H1 (cell line): ENCODE measurements at regions not wholly inside any gene's neighbourhood (a gene's known extent, or its start where the extent isn't known, plus 50 kb on each side); places are given as distances from the start of the nearest gene placed in this dataset.

Source experiments
- CTCF ChIA-PET: fragments of 300-600 bp; sonication (Branson Sonifier 250); formaldehyde crosslinking; loops from one replicate; lab custom pipeline; 2021; ENCODE audit not compliant: partially characterized antibody; lab: Charles Lee
- POLR2A ChIA-PET: fragments of 300-600 bp; sonication (Branson Sonifier 250); formaldehyde crosslinking; loops from one replicate; lab custom pipeline; 2021; ENCODE audit warnings: inconsistent platforms; ENCODE audit not compliant: partially characterized antibody; lab: Charles Lee
- DNase-seq, 2 experiments: peaks; one replicate each; pipeline versions ENCODE4 v3.0.0 to v3.0.0-alpha.2; 2010 to 2022; ENCODE audit warnings: low spot score in 2 of 2, low read depth in 1 of 2, mixed read lengths in 1 of 2
- FAIRE-seq: peaks from 2 replicates; lab custom pipeline; 2011; peaks lifted over from hg19 to GRCh38; lab: Jason Lieb, UNC
- H2AFZ ChIP-seq: 2 replicates; pipeline ENCODE4 v1.8.1; 2012; ENCODE audit warnings: low read length, inconsistent platforms
- H2AK5ac ChIP-seq: 2 replicates; pipeline ENCODE4 v1.6.1; 2013; ENCODE audit warnings: low read depth, low read length
- H2BK120ac ChIP-seq: replicated peaks from 2 replicates; pipeline ENCODE3; 2013; ENCODE audit warnings: low read depth, low read length, inconsistent platforms
- H2BK12ac ChIP-seq: 2 replicates; pipeline ENCODE4 v1.6.1; 2013; ENCODE audit warnings: low read depth, low read length
- H2BK15ac ChIP-seq: 2 replicates; pipeline ENCODE4 v1.6.1; 2013; ENCODE audit warnings: low read length
- H2BK20ac ChIP-seq: 2 replicates; pipeline ENCODE4 v1.6.1; 2013; ENCODE audit warnings: low read length
- H2BK5ac ChIP-seq: 2 replicates; pipeline ENCODE4 v1.6.1; 2013; ENCODE audit warnings: low read depth, low read length
- H3K14ac ChIP-seq: 2 replicates; pipeline ENCODE4 v1.6.1; 2013; ENCODE audit warnings: inconsistent platforms; ENCODE audit not compliant: insufficient read length
- H3K18ac ChIP-seq: 2 replicates; pipeline ENCODE4 v1.6.1; 2013; ENCODE audit warnings: low read length; ENCODE audit errors: extremely low read depth
- H3K23ac ChIP-seq: 2 replicates; pipeline ENCODE4 v1.6.1; 2013; ENCODE audit warnings: inconsistent platforms; ENCODE audit not compliant: insufficient read length
- H3K23me2 ChIP-seq: 2 replicates; pipeline ENCODE4 v1.6.1; 2013; ENCODE audit warnings: low read depth, low read length
- H3K27ac ChIP-seq: 2 replicates; pipeline ENCODE4 v1.6.1; 2011; ENCODE audit warnings: low read depth, low read length, inconsistent platforms
- H3K27me3 ChIP-seq, 4 experiments: replicated peaks in 1 of 4; 1 replicate in 1 of 4; 2 replicates in 3 of 4; pipeline versions ENCODE4 v1.6.1 to v1.8.1; 2011 to 2013; ENCODE audit warnings: low read length in 3 of 4, mild to moderate bottlenecking in 3 of 4, inconsistent platforms in 2 of 4, mixed read lengths in 2 of 4, moderate library complexity in 1 of 4; ENCODE audit not compliant: control insufficient read depth in 3 of 4, insufficient read depth in 3 of 4; ENCODE audit errors: extremely low read depth in 1 of 4
- H3K36me3 ChIP-seq, 4 experiments: 2 replicates each; pipeline versions ENCODE4 v1.6.1 to v1.8.1; 2011 to 2013; ENCODE audit warnings: mild to moderate bottlenecking in 4 of 4, low read length in 3 of 4, moderate library complexity in 2 of 4, control low read depth in 1 of 4, inconsistent platforms in 1 of 4; ENCODE audit not compliant: insufficient read depth in 4 of 4, control insufficient read depth in 2 of 4
- H3K4ac ChIP-seq: replicated peaks from 2 replicates; pipeline ENCODE3; 2013; ENCODE audit warnings: low read length, low read depth, mixed read lengths, inconsistent platforms; ENCODE audit not compliant: insufficient read length
- H3K4me1 ChIP-seq, 4 experiments: replicated peaks in 1 of 4; 1 replicate in 1 of 4; 2 replicates in 3 of 4; pipeline versions ENCODE4 v1.6.1 to v1.8.1; 2011 to 2013; ENCODE audit warnings: low read length in 3 of 4, inconsistent platforms in 2 of 4, mixed read lengths in 1 of 4; ENCODE audit not compliant: insufficient read depth in 4 of 4, control insufficient read depth in 3 of 4
- H3K4me2 ChIP-seq, 2 experiments: 2 replicates each; pipeline versions ENCODE4 v1.6.1 to v1.8.1; 2011 to 2013; ENCODE audit warnings: low read depth in 2 of 2, low read length in 2 of 2, control low read depth in 1 of 2, inconsistent platforms in 1 of 2, mild to moderate bottlenecking in 1 of 2; ENCODE audit not compliant: insufficient read depth in 1 of 2
- H3K4me3 ChIP-seq, 4 experiments: fragments of 200-600, 300-600 bp in 1 of 4; sonication (generic), shearing (Covaris generic), sonication (Bioruptor Twin) in 1 of 4; 2 replicates each; pipeline versions ENCODE4 v1.5.1 to v1.8.1; 2011 to 2016; ENCODE audit warnings: low read length in 4 of 4, low read depth in 3 of 4, control low read depth in 2 of 4, inconsistent platforms in 2 of 4, mild to moderate bottlenecking in 2 of 4, mixed read lengths in 1 of 4, moderate library complexity in 1 of 4; ENCODE audit not compliant: insufficient read depth in 2 of 4; ENCODE audit errors: extremely low read depth in 1 of 4
- H3K56ac ChIP-seq: replicated peaks from 2 replicates; pipeline ENCODE3; 2013; ENCODE audit warnings: low read depth, mild to moderate bottlenecking, mixed read lengths, low read length, inconsistent platforms; ENCODE audit not compliant: insufficient read length
- H3K79me1 ChIP-seq: 2 replicates; pipeline ENCODE4 v1.6.1; 2013; ENCODE audit warnings: low read depth, low read length, control low read depth
- H3K79me2 ChIP-seq, 2 experiments: 2 replicates each; pipeline versions ENCODE4 v1.6.1 to v1.8.1; 2012 to 2013; ENCODE audit warnings: low read length in 2 of 2, mild to moderate bottlenecking in 2 of 2, inconsistent platforms in 1 of 2; ENCODE audit not compliant: insufficient read depth in 2 of 2, control insufficient read depth in 1 of 2
- H3K9ac ChIP-seq, 4 experiments: replicated peaks in 1 of 4; 1 replicate in 1 of 4; 2 replicates in 3 of 4; pipeline versions ENCODE4 v1.6.1 to v1.8.1; 2011 to 2013; ENCODE audit warnings: low read depth in 3 of 4, low read length in 3 of 4, control low read depth in 2 of 4, mild to moderate bottlenecking in 2 of 4, moderate library complexity in 2 of 4, inconsistent platforms in 1 of 4; ENCODE audit errors: extremely low read depth in 1 of 4
- H3K9me3 ChIP-seq, 2 experiments: 2 replicates each; pipeline versions ENCODE4 v1.6.1 to v1.8.1; 2012 to 2013; ENCODE audit warnings: mild to moderate bottlenecking in 2 of 2, moderate library complexity in 2 of 2, control low read depth in 1 of 2, inconsistent platforms in 1 of 2, low read depth in 1 of 2, low read length in 1 of 2, mixed read lengths in 1 of 2; ENCODE audit not compliant: insufficient read depth in 2 of 2
- H4K20me1 ChIP-seq, 2 experiments: replicated peaks in 1 of 2; 2 replicates each; pipeline versions ENCODE3 to v1.8.1; 2011 to 2013; ENCODE audit warnings: inconsistent platforms in 2 of 2, low read length in 2 of 2, mild to moderate bottlenecking in 1 of 2; ENCODE audit not compliant: insufficient read depth in 2 of 2, control insufficient read depth in 1 of 2
- H4K5ac ChIP-seq: 2 replicates; pipeline ENCODE4 v1.6.1; 2013; ENCODE audit warnings: low read length, low read depth, mixed read lengths, inconsistent platforms; ENCODE audit not compliant: insufficient read length
- H4K8ac ChIP-seq: 2 replicates; pipeline ENCODE4 v1.8.0; 2013; ENCODE audit warnings: mild to moderate bottlenecking, moderate library complexity, low read length, inconsistent platforms; ENCODE audit not compliant: insufficient read depth; ENCODE audit errors: extremely low read depth
- H4K91ac ChIP-seq: replicated peaks from 2 replicates; pipeline ENCODE3; 2013; ENCODE audit warnings: low read length, mixed read lengths, inconsistent platforms; ENCODE audit not compliant: insufficient read length
- CEBPB ChIP-seq: IDR thresholded peaks from 2 replicates; pipeline ENCODE4 v1.6.1; 2012; ENCODE audit warnings: low read depth, low read length
- CTCF ChIP-seq, 3 experiments: IDR thresholded peaks; 1 replicate in 2 of 3; 2 replicates in 1 of 3; pipeline versions ENCODE4 v1.5.1 to v1.6.1; 2011; ENCODE audit warnings: low read length in 3 of 3, mild to moderate bottlenecking in 3 of 3, inconsistent platforms in 2 of 3, low read depth in 1 of 3, moderate library complexity in 1 of 3; ENCODE audit not compliant: insufficient read depth in 1 of 3; ENCODE audit errors: control extremely low read depth in 1 of 3
- GTF2F1 ChIP-seq: IDR thresholded peaks from 2 replicates; pipeline ENCODE4 v1.6.1; 2012; ENCODE audit warnings: low read depth, low read length, improper control_type of control experiment, borderline replicate concordance
- MAX ChIP-seq: IDR thresholded peaks from 2 replicates; pipeline ENCODE4 v1.6.1; 2012; ENCODE audit warnings: inconsistent platforms
- NANOG ChIP-seq: IDR thresholded peaks from 2 replicates; pipeline ENCODE4 v1.6.1; 2011; ENCODE audit warnings: low read length, low read depth, mild to moderate bottlenecking, inconsistent platforms; ENCODE audit not compliant: insufficient read depth, poor library complexity, severe bottlenecking
- RAD21 ChIP-seq, 2 experiments: IDR thresholded peaks in 1 of 2; conservative IDR thresholded peaks in 1 of 2; 2 replicates each; pipeline ENCODE4 v1.6.1; 2011; ENCODE audit warnings: low read depth in 2 of 2, low read length in 2 of 2, improper control_type of control experiment in 1 of 2, inconsistent platforms in 1 of 2, mild to moderate bottlenecking in 1 of 2, moderate library complexity in 1 of 2
- RBBP5 ChIP-seq: IDR thresholded peaks from 2 replicates; pipeline ENCODE4 v1.7.1; 2012; ENCODE audit warnings: low read depth, mild to moderate bottlenecking, inconsistent platforms, low read length, moderate library complexity, borderline replicate concordance
- RFX5 ChIP-seq: IDR thresholded peaks from 2 replicates; pipeline ENCODE4 v1.6.1; 2011; ENCODE audit warnings: low read depth, low read length, improper control_type of control experiment, borderline replicate concordance
- USF2 ChIP-seq: IDR thresholded peaks from 2 replicates; pipeline ENCODE4 v1.6.1; 2011; ENCODE audit warnings: low read length, improper control_type of control experiment
- WGBS, 2 experiments: shearing (Covaris generic) in 1 of 2; methylation state at CpG; one replicate each; pipeline versions ENCODE4 v1.1.6 to v1.1.7; 2013 to 2015; ENCODE audit warnings: low lambda C conversion rate in 2 of 2, mixed read lengths in 2 of 2, inconsistent platforms in 1 of 2, low coverage in 1 of 2, missing lambda C conversion rate in 1 of 2; ENCODE audit not compliant: insufficient replicate concordance in 2 of 2, insufficient coverage in 1 of 2, insufficient read length in 1 of 2; ENCODE audit errors: extremely low coverage in 1 of 2, missing lambda C conversion rate in 1 of 2; 5-methylcytosine and 5-hydroxymethylcytosine counted together

GRCh38 chr2:12254280-12254860 is 462.4 kb upstream of the TRIB2 start:
- no peaks in the 10 kb centered on the region for H3K23me2 ChIP-seq
- H4K8ac ChIP-seq: no peak overlapping the region
- no peak overlapping the region for H3K4ac ChIP-seq
- DNase-seq (no peak), FAIRE-seq (no peak)
- H3K14ac ChIP-seq: no peak overlapping the region
- no peak overlapping the region for H3K23ac ChIP-seq
- POLR2A ChIA-PET: no interaction called here
- no peaks in the 10 kb centered on the region for H4K20me1 ChIP-seq
- H2BK20ac ChIP-seq: no peak overlapping the region
- no peaks in the 10 kb centered on the region for H3K36me3 ChIP-seq
- H3K79me2 ChIP-seq: no peaks in the 10 kb centered on the region
- no peak overlapping the region for H2BK15ac ChIP-seq
- H3K56ac ChIP-seq: no peak overlapping the region
- H3K4me2 ChIP-seq: no peak overlapping the region
- H3K9me3 ChIP-seq: no peaks in the 10 kb centered on the region
- no peaks in the 10 kb centered on the region for H3K79me1 ChIP-seq
- no peak overlapping the region for H4K91ac ChIP-seq
- H3K18ac ChIP-seq: no peak overlapping the region
- no peak overlapping the region for H3K27ac ChIP-seq
- no peak overlapping the region for H2AK5ac ChIP-seq
- H2AFZ ChIP-seq: no peak overlapping the region
- no peak overlapping the region for H2BK120ac ChIP-seq
- H2BK5ac ChIP-seq: no peak overlapping the region
- TF ChIP-seq RBBP5 (no peak), MAX (no peak), USF2 (no peak), RAD21 (IDR thresholded peaks at IDR 0.05 in 1 of 2, conservative IDR thresholded peaks at IDR 0.05 in 1 of 2; ENCODE audit: low read depth in 2 of 2, low read length in 2 of 2) (no peak), CEBPB (no peak), CTCF (IDR thresholded peaks at IDR 0.05; ENCODE audit: control extremely low read depth in 1 of 3, insufficient read depth in 1 of 3, low read depth in 1 of 3, low read length in 3 of 3) (no peak), NANOG (no peak), GTF2F1 (no peak), RFX5 (no peak)
- TF ChIP-seq, all 59 proteins: peak for 0
- Histone ChIP-seq H3K4me3 (no peak overlapping the region), H3K4me1 (peaks cover 0 to 11% (median 2%) of the 10 kb centered on the region in 4 experiments; a peak in 3 of 7 replicates), H4K5ac (no peak overlapping the region), H3K27me3 (peaks cover 0 to 1% (median 0%) of the 10 kb centered on the region in 4 experiments; a peak in 1 of 7 replicates), H3K9ac (no peak overlapping the region), H2BK12ac (no peak overlapping the region)
- 97% methylated on average over 6 of the region's 6 CpGs; no CpG with 5 or more reads in 1 of the 2 experiments for WGBS, 2 experiments
- CTCF ChIA-PET: interaction anchor here (0.9 kb wide), 1 partner anchor 72 kb away, joined by 3 read pairs; no protein-coding TSS in a partner anchor
